Hepatocyte (in vitro differentiated cells): ENCODE measurements at regions not wholly inside any gene's neighbourhood (a gene's known extent, or its start where the extent isn't known, plus 50 kb on each side); places are given as distances from the start of the nearest gene placed in this dataset.
"Not testable (repeated sequence)": the region's sequence is repeated elsewhere in the genome, so short reads cannot be mapped to it uniquely, and the experiment has no call there.

ENCODE experiments used
- DNase-seq: peaks from one replicate; pipeline ENCODE4 v3.0.0-alpha.2; 2016; ENCODE audit warnings: low spot score
- H2AFZ ChIP-seq: fragments of 200-600 bp; sonication (generic); 2 replicates; pipeline ENCODE4 v1.6.0; 2016; ENCODE audit warnings: antibody characterized with exemption, mild to moderate bottlenecking
- H3K27ac ChIP-seq: fragments of 200-600 bp; sonication (generic); 2 replicates; pipeline ENCODE4 v1.5.1; 2016; ENCODE audit warnings: mild to moderate bottlenecking
- H3K27me3 ChIP-seq: fragments of 200-600 bp; sonication (generic); 2 replicates; pipeline ENCODE4 v1.6.1; 2016
- H3K36me3 ChIP-seq: fragments of 200-600 bp; sonication (generic); replicated peaks from 2 replicates; pipeline ENCODE4 v1.5.1; 2016; ENCODE audit warnings: low read depth; ENCODE audit not compliant: insufficient read depth
- H3K4me1 ChIP-seq: fragments of 200-600 bp; sonication (generic); 2 replicates; pipeline ENCODE4 v1.5.1; 2016; ENCODE audit warnings: mild to moderate bottlenecking, moderate library complexity; ENCODE audit not compliant: insufficient read depth
- H3K4me2 ChIP-seq: fragments of 200-600 bp; sonication (generic); 2 replicates; pipeline ENCODE4 v1.6.0; 2016
- H3K4me3 ChIP-seq: fragments of 200-600 bp; sonication (generic); 2 replicates; pipeline ENCODE4 v1.5.1; 2016; ENCODE audit warnings: mild to moderate bottlenecking
- H3K79me2 ChIP-seq: fragments of 200-600 bp; sonication (generic); 2 replicates; pipeline ENCODE4 v1.6.0; 2017; ENCODE audit warnings: mild to moderate bottlenecking
- H3K9me2 ChIP-seq: fragments of 200-600 bp; sonication (generic); replicated peaks from 2 replicates; pipeline ENCODE4 v1.6.0; 2017; ENCODE audit warnings: mild to moderate bottlenecking; ENCODE audit not compliant: insufficient read depth
- H3K9me3 ChIP-seq: fragments of 200-600 bp; sonication (generic); 2 replicates; pipeline ENCODE4 v1.5.1; 2016; ENCODE audit warnings: low read depth, mild to moderate bottlenecking
- H4K20me1 ChIP-seq: fragments of 200-600 bp; sonication (generic); 2 replicates; pipeline ENCODE4 v1.6.0; 2016; ENCODE audit warnings: mild to moderate bottlenecking; ENCODE audit not compliant: insufficient read depth, poor library complexity, severe bottlenecking
- CTCF ChIP-seq: fragments of 200-600 bp; sonication (generic); IDR thresholded peaks from 2 replicates; pipeline ENCODE4 v1.5.1; 2016; ENCODE audit warnings: antibody characterized with exemption, mild to moderate bottlenecking; ENCODE audit not compliant: poor library complexity
- EZH2 ChIP-seq: fragments of 200-600 bp; sonication (generic); IDR thresholded peaks from 2 replicates; pipeline ENCODE4 v1.6.1; 2016; ENCODE audit warnings: antibody characterized with exemption, mild to moderate bottlenecking, borderline replicate concordance
- EZH2phosphoT487 ChIP-seq: fragments of 200-600 bp; sonication (generic); IDR thresholded peaks from one replicate; pipeline ENCODE4 v1.6.1; 2018; ENCODE audit warnings: antibody characterized with exemption, mild to moderate bottlenecking, low read depth, moderate library complexity; ENCODE audit not compliant: unreplicated experiment, severe bottlenecking
- WGBS: methylation state at CpG from one replicate; pipeline ENCODE4 v1.1.6; 2016; ENCODE audit warnings: low lambda C conversion rate; ENCODE audit errors: missing lambda C conversion rate; 5-methylcytosine and 5-hydroxymethylcytosine counted together

DNA sequence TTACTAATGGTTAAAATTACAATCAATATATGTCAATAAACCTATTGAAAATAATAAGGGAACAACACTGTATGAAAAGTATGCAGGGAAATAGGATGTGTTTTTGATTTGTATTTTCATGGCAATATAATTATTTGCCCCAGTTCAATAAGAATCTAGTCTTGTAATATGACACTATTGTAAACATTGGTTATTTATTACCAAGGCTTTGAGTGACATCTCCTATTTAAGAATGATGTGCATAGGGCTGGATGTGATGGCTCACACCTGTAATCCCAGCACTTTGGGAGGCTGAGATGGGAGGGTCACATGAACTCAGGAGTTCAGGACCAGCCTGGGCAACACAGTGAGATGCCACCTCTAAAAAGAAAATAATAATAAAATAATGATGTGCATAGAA, 78.6 kb upstream of the DTNBP1 start:
- Histone ChIP-seq H3K27ac (no peak overlapping the region), H3K4me1 (peaks cover 3% of the 10 kb centered on the region), H3K36me3 (no peaks in the 10 kb centered on the region), H3K79me2 (no peaks in the 10 kb centered on the region), H3K4me3 (no peak overlapping the region), H3K9me2 (no peaks in the 10 kb centered on the region), H4K20me1 (no peaks in the 10 kb centered on the region), H3K27me3 (no peaks in the 10 kb centered on the region), H2AFZ (no peak overlapping the region), H3K4me2 (no peak overlapping the region), H3K9me3 (no peaks in the 10 kb centered on the region)
- no peak for TF ChIP-seq EZH2phosphoT487
- TF ChIP-seq CTCF: no peak
- TF ChIP-seq EZH2: no peak
- no peak for DNase-seq

DNA sequence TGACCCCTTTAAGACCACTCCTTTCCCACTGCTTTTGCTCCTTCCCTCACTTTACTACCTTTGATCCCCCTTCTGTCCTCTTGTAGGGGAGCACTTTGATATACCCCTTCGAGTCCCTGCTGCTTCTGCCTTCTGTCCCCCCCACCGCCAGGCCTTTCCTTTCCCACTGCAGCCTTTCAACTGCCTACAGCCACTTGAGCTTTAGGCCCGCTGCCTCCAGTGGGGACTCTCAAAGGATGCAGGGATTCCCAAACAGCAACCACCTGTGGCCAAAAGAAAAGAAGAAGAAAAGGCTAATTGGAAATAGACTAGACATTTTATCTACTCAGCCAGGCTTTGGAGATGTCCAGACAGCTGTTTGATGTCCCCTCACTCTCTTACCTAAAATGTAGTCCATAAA, 77.0 kb upstream of the DTNBP1 start:
- 98% methylated on average over 3 of the region's 3 CpGs for WGBS
- no peaks in the 10 kb centered on the region for H3K9me3 ChIP-seq
- no peak overlapping the region for H3K27ac ChIP-seq
- H3K9me2 ChIP-seq: no peaks in the 10 kb centered on the region
- no peak for TF ChIP-seq EZH2
- TF ChIP-seq CTCF: no peak
- TF ChIP-seq EZH2phosphoT487: no peak
- no peak overlapping the region for H3K4me3 ChIP-seq
- no peak for DNase-seq
- H3K4me1 ChIP-seq: peaks cover 9% of the 10 kb centered on the region
- no peaks in the 10 kb centered on the region for H3K79me2 ChIP-seq
- H2AFZ ChIP-seq: no peak overlapping the region
- no peaks in the 10 kb centered on the region for H4K20me1 ChIP-seq
- H3K27me3 ChIP-seq: no peaks in the 10 kb centered on the region
- H3K36me3 ChIP-seq: no peaks in the 10 kb centered on the region
- H3K4me2 ChIP-seq: no peak overlapping the region

DNA sequence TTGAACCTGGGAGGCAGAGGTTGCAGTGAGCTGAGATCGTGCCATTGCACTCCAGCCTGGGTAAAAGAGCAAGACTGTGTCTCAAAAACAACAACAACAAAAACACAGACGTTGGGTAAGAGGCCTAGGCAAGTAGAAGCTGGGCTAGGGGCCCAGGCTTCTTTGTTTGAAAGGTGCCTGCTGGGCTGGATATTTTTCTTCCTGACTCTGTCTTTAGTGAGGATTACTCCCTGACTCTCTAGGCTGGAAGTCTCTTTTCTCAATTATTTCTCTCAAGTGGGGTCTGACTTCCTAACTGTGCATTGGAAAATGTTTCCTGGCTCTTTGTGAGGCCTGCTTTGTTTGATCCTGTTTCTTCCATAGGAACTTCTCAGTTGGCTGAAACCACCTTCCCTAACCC, 76.5 kb upstream of the DTNBP1 start:
- WGBS: 65% methylated on average over 2 of the region's 2 CpGs
- TF ChIP-seq EZH2phosphoT487: no peak
- TF ChIP-seq CTCF: no peak
- no peak for TF ChIP-seq EZH2

DNA sequence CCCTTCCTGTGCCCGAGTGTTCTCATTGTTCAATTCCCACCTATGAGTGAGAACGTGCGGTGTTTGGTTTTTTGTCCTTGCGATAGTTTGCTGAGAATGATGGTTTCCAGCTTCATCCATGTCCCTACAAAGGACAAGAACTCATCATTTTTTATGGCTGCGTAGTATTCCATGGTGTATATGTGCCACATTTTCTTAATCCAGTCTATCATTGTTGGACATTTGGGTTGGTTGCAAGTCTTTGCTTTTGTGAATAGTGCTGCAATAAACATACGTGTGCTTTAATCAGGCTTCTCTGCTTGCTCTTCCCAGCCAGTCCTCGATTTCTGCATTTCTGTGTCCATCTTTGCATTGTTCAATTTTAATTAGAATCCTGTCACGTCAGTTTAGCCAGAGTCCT, 75.4 kb upstream of the DTNBP1 start:
- H2AFZ ChIP-seq: not testable (repeated sequence)

More for the DNA sequence above, 76.5 kb upstream of the DTNBP1 start:
- no peaks in the 10 kb centered on the region for H3K27me3 ChIP-seq
- no peak overlapping the region for H2AFZ ChIP-seq
- H3K27ac ChIP-seq: no peak overlapping the region
- peaks cover 9% of the 10 kb centered on the region for H3K4me1 ChIP-seq
- H3K9me3 ChIP-seq: no peaks in the 10 kb centered on the region
- no peaks in the 10 kb centered on the region for H3K36me3 ChIP-seq
- H3K4me2 ChIP-seq: no peak overlapping the region
- no peaks in the 10 kb centered on the region for H3K9me2 ChIP-seq
- H4K20me1 ChIP-seq: no peaks in the 10 kb centered on the region
- no peak for DNase-seq
- no peaks in the 10 kb centered on the region for H3K79me2 ChIP-seq
- H3K4me3 ChIP-seq: no peak overlapping the region

More for the DNA sequence above, 75.4 kb upstream of the DTNBP1 start:
- H4K20me1 ChIP-seq, H3K4me1 ChIP-seq, H3K27ac ChIP-seq, H3K9me3 ChIP-seq, DNase-seq, H3K4me2 ChIP-seq, H3K4me3 ChIP-seq, H3K27me3 ChIP-seq, H3K79me2 ChIP-seq, H3K36me3 ChIP-seq, H3K9me2 ChIP-seq: not testable (repeated sequence)
- 83% methylated on average over 8 of the region's 8 CpGs for WGBS
